HG03521 (cell line): ENCODE measurements at regions not wholly inside any gene's neighbourhood (a gene's known extent, or its start where the extent isn't known, plus 50 kb on each side); places are given as distances from the start of the nearest gene placed in this dataset.
"Not testable (repeated sequence)": the region's sequence is repeated elsewhere in the genome, so short reads cannot be mapped to it uniquely, and the experiment has no call there.

Experiments used
- ATAC-seq: cut with Tn5 transposase; IDR thresholded peaks from one replicate; pipeline ENCODE4 v1.9.1; 2021; ENCODE audit warnings: mild to moderate bottlenecking, moderate library complexity; ENCODE audit not compliant: unreplicated experiment

GRCh38 chr5:130386155-130386554 is 481.9 kb downstream of the CHSY3 start:
- no peak for ATAC-seq

DNA sequence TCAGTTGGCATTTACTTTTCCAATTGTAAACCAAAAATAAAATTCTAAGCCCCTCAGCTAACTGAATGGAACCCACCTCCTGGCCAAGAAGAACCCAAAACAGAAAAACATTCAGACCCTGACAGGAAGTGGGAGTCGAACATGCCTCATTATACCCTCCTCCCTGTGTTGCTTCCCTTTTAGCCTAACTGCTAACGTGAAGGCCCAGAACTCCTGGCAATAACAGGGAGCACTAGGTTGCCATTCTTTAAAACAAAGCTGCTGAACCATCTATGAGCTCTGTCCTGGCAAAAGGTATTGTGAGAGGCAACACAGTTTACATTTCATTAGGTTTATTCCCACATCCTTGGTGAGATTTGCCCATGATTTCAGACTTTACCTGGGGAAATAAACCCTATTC is 481.4 kb downstream of the CHSY3 start:
- ATAC-seq: no peak

- ATAC-seq: no peak
Measured at GRCh38 chr5:130365956-130366355, 461.7 kb downstream of the CHSY3 start.

DNA sequence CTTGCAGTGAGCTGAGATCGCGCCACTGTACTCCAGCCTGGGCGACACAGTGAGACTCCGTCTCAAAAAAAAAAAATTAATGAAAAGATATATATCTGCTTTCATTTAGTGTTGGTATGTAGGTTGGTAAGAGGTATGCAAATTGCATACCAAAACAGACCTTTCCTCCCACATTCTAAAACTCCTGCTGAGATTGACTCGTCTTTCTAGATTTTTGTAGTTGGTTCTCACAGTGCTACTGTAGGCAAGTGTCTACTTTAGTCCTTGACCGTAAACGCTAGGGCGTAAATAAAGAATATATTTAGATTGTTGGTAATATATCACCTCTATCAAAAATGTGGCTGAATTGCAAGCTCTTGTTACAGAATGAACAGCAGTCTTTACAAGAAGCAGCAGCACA is 445.9 kb downstream of the CHSY3 start:
- ATAC-seq: no peak

DNA sequence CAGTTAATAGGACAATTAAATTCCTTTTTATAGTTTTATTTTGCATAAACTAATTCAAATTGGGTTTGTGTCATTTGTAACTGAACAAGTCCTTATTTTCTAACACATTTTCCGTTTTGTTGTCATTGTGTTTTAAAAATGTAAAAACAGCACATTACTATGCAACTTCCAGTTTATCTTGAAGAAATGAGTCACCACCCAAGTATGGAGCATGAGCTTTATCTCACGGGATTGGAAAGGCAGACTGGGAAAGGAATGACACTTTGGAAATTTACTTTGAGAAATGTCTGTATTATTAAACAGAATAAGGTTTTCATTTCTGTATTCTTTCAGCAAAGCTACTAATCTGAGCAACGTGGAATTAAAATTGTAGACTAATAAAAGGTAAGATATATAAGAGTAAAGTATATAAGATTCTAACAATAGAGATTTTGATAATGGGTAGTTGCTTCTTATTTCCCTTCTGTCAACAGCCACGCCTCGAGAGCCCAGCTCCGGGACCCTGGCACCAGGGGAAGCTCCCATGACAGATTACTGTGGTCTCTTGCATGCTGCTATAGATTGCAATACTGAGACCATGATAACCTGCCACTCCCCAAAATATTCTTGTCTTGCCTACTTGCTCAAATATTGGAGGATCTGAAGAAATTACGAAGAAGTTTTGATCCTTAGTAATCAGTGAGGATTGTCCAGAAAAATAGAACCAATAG is 433.1 kb downstream of the CHSY3 start:
- no peak for ATAC-seq

DNA sequence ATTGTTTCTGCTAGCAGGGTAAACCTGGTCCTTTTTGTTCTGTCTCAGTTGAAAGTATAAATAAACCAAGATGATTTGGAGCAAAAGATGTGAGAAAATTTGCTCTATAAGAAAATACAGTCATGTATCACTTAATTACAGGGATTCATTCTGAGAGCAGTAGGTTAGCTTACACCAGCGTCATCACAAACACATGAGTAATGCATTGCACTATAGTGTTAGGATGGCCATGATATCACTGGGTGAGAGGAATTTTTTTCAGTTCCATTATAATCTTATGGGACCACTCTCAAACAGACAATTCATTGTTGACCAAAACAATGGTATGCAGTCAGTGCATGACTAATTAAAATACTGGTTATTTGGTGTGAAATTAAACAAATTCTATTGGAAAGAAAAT is 430.9 kb downstream of the CHSY3 start:
- no peak for ATAC-seq

DNA sequence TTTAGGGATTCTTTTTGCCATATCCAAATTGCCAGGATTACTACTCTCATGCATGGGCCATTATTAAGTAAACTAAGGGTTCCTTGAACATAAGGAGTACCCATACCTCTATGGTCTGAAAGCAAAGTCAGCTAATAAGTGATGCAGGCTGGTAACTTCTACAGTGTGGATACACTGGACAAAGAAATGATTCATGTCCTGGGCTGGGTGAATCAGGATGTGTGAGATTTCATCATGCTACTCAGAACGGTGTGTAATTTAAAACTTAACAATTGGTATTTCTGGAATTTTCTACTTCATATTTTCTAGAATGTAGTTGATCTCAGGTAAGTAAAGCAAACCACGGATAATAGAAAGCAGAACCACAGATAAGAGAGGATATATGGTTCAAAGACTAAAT is 428.8 kb downstream of the CHSY3 start:
- ATAC-seq: no peak

- ATAC-seq: no peak
Measured at GRCh38 chr5:130331332-130331731, 427.1 kb downstream of the CHSY3 start.

DNA sequence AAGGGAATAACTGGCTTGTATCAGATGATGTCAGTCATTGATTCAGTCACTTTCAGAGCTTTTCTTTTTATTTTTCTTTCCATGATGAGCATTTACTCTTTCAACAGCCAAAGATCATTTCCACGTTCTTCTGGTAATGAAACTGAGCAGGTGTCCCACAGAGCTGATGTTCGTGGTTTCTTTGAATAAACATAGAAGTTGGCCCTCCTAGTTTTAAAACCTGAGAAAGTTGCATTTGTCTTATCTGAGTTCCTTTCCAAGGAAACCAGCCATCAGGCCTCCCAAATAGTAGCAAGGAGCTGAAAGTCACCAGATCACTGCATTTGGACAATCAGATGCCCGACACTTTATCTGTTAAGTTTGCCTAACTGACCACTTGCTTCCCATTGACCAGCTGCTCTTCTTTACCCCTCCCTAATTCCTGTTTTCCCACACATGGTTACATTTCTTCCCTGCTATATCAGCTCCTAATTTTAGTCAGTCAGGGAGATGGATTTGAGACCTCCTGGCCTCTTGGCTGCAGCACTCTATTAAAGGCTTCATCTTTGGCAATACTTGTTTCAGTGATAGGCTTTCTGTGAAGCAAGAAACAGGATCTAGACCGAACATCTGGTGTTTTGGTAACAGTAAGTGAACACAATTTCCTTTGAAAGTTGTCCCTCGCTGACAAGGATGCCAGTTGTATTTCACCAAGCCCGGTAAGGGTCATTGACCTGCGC is 420.8 kb downstream of the CHSY3 start:
- no peak for ATAC-seq

DNA sequence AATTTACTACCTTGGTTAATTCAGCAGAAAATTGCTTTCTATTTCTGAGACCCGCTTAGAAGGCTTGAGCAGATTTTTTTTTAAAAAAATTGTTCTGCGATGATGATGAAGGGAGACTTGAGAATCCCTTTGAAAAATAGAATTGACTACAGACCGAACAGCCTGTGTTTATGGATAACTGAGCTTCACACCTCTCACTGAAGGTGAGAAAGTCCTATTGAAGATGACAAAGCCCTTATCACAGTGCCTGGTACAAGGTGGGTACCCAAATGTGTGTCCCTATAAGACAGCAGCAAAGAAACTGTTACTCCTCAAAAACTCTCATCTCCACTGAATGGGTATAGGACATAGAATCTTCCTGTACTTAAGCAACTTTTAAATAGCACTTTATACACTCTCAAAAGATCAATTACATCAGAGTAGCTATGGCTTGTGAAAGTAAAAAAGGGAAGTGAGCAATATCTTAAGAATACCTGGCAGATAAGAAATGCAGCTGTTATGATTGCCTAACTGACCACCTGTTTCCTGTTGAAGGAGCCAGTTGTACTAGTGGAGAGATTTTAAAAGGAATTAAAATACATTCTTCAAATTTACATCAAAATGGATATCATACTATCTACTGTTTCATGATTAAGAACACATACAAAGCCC is 419.7 kb downstream of the CHSY3 start:
- peak; percentile 100 for ATAC-seq

- ATAC-seq: no peak
Measured at GRCh38 chr5:130321931-130322330, 417.7 kb downstream of the CHSY3 start.

GRCh38 chr5:130316971-130317680 is 412.9 kb downstream of the CHSY3 start:
- peak; percentile 42 for ATAC-seq

GRCh38 chr5:130295235-130295634 is 391.0 kb downstream of the CHSY3 start:
- ATAC-seq: no peak

GRCh38 chr5:130294798-130295197 is 390.5 kb downstream of the CHSY3 start:
- ATAC-seq: not testable (repeated sequence)

GRCh38 chr5:130290219-130290618 is 386.0 kb downstream of the CHSY3 start:
- no peak for ATAC-seq

GRCh38 chr5:130289132-130290088 is 385.1 kb downstream of the CHSY3 start:
- ATAC-seq: no peak

GRCh38 chr5:130287438-130287837 is 383.2 kb downstream of the CHSY3 start:
- no peak for ATAC-seq

GRCh38 chr5:130286971-130287370 is 382.7 kb downstream of the CHSY3 start:
- no peak for ATAC-seq

GRCh38 chr5:130282049-130282448 is 377.8 kb downstream of the CHSY3 start:
- ATAC-seq: no peak

DNA sequence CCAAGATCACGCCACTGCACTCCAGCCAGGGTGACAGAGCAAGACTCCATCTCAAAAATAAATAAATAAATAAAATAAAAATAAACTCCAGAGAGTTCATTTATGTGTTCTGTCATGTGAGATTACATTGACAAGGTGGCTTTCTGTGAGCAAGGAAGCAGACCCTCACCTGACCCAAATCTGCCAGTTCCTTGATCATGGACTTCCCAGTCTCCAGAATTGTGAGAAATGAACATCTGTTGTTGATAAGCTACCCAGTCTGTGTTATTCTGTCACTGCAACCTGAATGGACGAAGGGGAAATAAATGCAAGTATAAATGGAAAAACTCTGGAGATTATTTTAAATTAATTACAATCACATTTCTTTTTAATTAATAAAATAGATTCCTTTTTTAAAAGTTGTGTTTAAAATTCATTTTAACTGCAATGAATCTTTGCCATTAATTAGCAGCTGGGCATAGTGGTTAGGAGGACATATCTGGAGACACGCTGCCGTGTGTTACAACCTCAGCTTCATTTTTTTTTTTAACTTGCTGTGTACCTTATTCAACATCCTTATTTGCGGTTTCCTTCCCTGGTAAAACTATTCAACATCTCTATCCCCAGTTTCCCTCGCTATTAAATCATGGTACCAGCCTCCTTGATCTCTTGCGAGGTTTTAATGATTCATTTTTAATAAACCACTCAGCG is 376.4 kb downstream of the CHSY3 start:
- no peak for ATAC-seq
